Heart right ventricle (tissue), 16 donors: ENCODE measurements at regions not wholly inside any gene's neighbourhood (a gene's known extent, or its start where the extent isn't known, plus 50 kb on each side); places are given as distances from the start of the nearest gene placed in this dataset.

ENCODE experiments used
- ATAC-seq, 8 donors: fragments of 200-7000 bp; cut with Tn5 transposase; one replicate each; pipeline ENCODE4 v1.9.1; 2020; ENCODE audit warnings: mild to moderate bottlenecking in 8 of 8, moderate library complexity in 8 of 8, moderate number of reproducible peaks in 1 of 8
- DNase-seq, 2 donors: peaks; one replicate each; pipeline ENCODE4 v3.0.0-alpha.2; 2020
- H3K27ac ChIP-seq, 10 donors: fragments of 200-600 bp; sonication (generic) in 2 of 10; one replicate each; pipeline versions ENCODE4 v1.5.0 to v1.8.0; 2020 to 2022; ENCODE audit warnings: mild to moderate bottlenecking in 3 of 10
- H3K27me3 ChIP-seq, 7 donors: fragments of 200-600 bp; one replicate each; pipeline ENCODE4 v1.8.0; 2021 to 2022; ENCODE audit warnings: mild to moderate bottlenecking in 2 of 7
- H3K36me3 ChIP-seq, 9 donors: fragments of 200-600 bp; sonication (generic) in 1 of 9; one replicate each; pipeline versions ENCODE4 v1.5.0 to v1.8.0; 2020 to 2022; ENCODE audit warnings: mild to moderate bottlenecking in 2 of 9
- H3K4me1 ChIP-seq, 9 donors: fragments of 200-600 bp; sonication (generic) in 1 of 9; one replicate each; pipeline versions ENCODE4 v1.5.0 to v1.8.0; 2020 to 2022; ENCODE audit warnings: mild to moderate bottlenecking in 4 of 9
- H3K4me3 ChIP-seq, 10 donors: fragments of 200-600 bp; sonication (generic) in 2 of 10; one replicate each; pipeline versions ENCODE4 v1.5.0 to v1.8.0; 2020 to 2022; ENCODE audit warnings: mild to moderate bottlenecking in 7 of 10, moderate library complexity in 2 of 10
- H3K9me3 ChIP-seq, 11 donors: fragments of 200-600 bp in 10 of 11; sonication (generic) in 2 of 11; one replicate each; pipeline versions ENCODE4 v1.5.0 to v1.8.0; 2013 to 2022; ENCODE audit warnings: mild to moderate bottlenecking in 2 of 11, control low read depth in 1 of 11, moderate library complexity in 1 of 11
- CTCF ChIP-seq, 9 donors: fragments of 200-600 bp; sonication (generic) in 2 of 9; IDR thresholded peaks; one replicate each; pipeline versions ENCODE4 v1.5.0 to v1.8.0; 2021 to 2022; ENCODE audit warnings: antibody characterized with exemption in 9 of 9, mild to moderate bottlenecking in 5 of 9, moderate library complexity in 1 of 9
- WGBS, 2 donors: extraction: QIAGEN DNeasy Blood & Tissue Kit; methylation state at CpG; one replicate each; pipeline ENCODE4 v1.1.7; 2013; ENCODE audit warnings: inconsistent platforms in 1 of 2; 5-methylcytosine and 5-hydroxymethylcytosine counted together
- intact Hi-C, 10 donors: fragments of 100-400 bp; cut with DNase I; formaldehyde crosslinking; loops; one replicate each; pipeline versions ENCODE4 v1.11.1 to v1.14.2; 2022
- donor health status: Arrhythmogenic right ventricular cardiomyopathy.
- donor health status: ischemic (EF 13 %, LVEDD 7.1; RV severe dilation, severe dysfunction).
- donor health status: healthy with polysubstance abuse.
- donor health status: DM: no; HTN: yes; CAD: no.
- donor health status: DM: no; HTN: no; CAD: no.
- donor health status: ischemic (EF 25% LVEDD 6.9; RV normal size, moderate dysfunction).
- donor health status: ischemic (EF 25% LVEDD 5.7; RV mildly dilated, moderate dysfunction).
- donor health status: healthy.
- donor health status: DM: yes; HTN: yes; CAD: no.
- donor health status: Ischemic cardiomyopathy.
- donor health status: ischemic (EF 35%, LVEDD 5.7; RV mildly dilated, moderate dysfunction).
- donor health status: nonischemic (EF 11% LVEDD 7.7; RV severe dilation, severe dysfunction).
- donor health status: DM: yes; HTN: yes; CAD: no.
- donor health status: PGD.
- donor health status: ischemic (EF 29% LVEDD 5.4; RV normal size, mild dysfunction).
- donor health status: nonischemic (EF 23%, LVEDD 6.1; RV moderate dilation, normal function).

- H3K4me1 ChIP-seq: no peaks in the 10 kb centered on the region
- no peak overlapping the region for H3K27ac ChIP-seq
- WGBS, 2 donors: 45 to 58% methylated on average over 11 of the region's 11 CpGs
- no peaks in the 10 kb centered on the region for H3K27me3 ChIP-seq
- DNase-seq (no peak), ATAC-seq (peak in 1 of 8 donors; percentile 50)
- H3K9me3 ChIP-seq: peaks cover 0 to 45% (median 0%) of the 10 kb centered on the region in 11 donors
- TF ChIP-seq CTCF (IDR thresholded peaks at IDR 0.05): no peak
- intact Hi-C loops: no loop called here
- no peak overlapping the region for H3K4me3 ChIP-seq
- H3K36me3 ChIP-seq: no peaks in the 10 kb centered on the region
Observed at GRCh38 chr4:64016893-64017292, 392.4 kb downstream of the TECRL start.

GRCh38 chr4:64014647-64015046 lies 394.6 kb downstream of the TECRL start:
- ATAC-seq (no peak), DNase-seq (no peak)
- intact Hi-C loops: no loop called here
- Histone ChIP-seq H3K27me3 (no peaks in the 10 kb centered on the region), H3K4me3 (no peak overlapping the region), H3K9me3 (peaks cover 0 to 28% (median 0%) of the 10 kb centered on the region in 11 donors), H3K4me1 (no peaks in the 10 kb centered on the region), H3K27ac (no peak overlapping the region), H3K36me3 (no peaks in the 10 kb centered on the region)
- TF ChIP-seq CTCF (IDR thresholded peaks at IDR 0.05): no peak
- WGBS, 2 donors: 60 to 65% methylated on average over 5 of the region's 5 CpGs

- no peak for ATAC-seq
- TF ChIP-seq CTCF (IDR thresholded peaks at IDR 0.05): no peak
- 82 to 90% methylated on average over 5 of the region's 5 CpGs for WGBS, 2 donors
Observed at GRCh38 chr4:64001229-64001898, 407.9 kb downstream of the TECRL start.

GRCh38 chr4:64000241-64000640 lies 409.0 kb downstream of the TECRL start:
- DNase-seq: no peak
- Histone ChIP-seq H3K27me3 (no peaks in the 10 kb centered on the region), H3K4me1 (no peaks in the 10 kb centered on the region), H3K36me3 (no peaks in the 10 kb centered on the region), H3K9me3 (peaks cover 0 to 23% (median 0%) of the 10 kb centered on the region in 11 donors), H3K27ac (no peak overlapping the region), H3K4me3 (no peak overlapping the region)
- intact Hi-C loops: no loop called here
- no peak for TF ChIP-seq CTCF (IDR thresholded peaks at IDR 0.05)
- no peak for ATAC-seq

More at GRCh38 chr4:64001229-64001898, 407.9 kb downstream of the TECRL start:
- no peaks in the 10 kb centered on the region for H3K27me3 ChIP-seq
- no peak overlapping the region for H3K27ac ChIP-seq
- H3K9me3 ChIP-seq: peaks cover 0 to 14% (median 0%) of the 10 kb centered on the region in 11 donors
- intact Hi-C loops: no loop called here
- no peak for DNase-seq
- no peak overlapping the region for H3K4me3 ChIP-seq
- no peaks in the 10 kb centered on the region for H3K4me1 ChIP-seq
- no peaks in the 10 kb centered on the region for H3K36me3 ChIP-seq
